HG03575 (cell line): ENCODE measurements at regions not wholly inside any gene's neighbourhood (a gene's known extent, or its start where the extent isn't known, plus 50 kb on each side); places are given as distances from the start of the nearest gene placed in this dataset.

Experiments
- ATAC-seq: cut with Tn5 transposase; IDR thresholded peaks from one replicate; pipeline ENCODE4 v1.9.1; 2021; ENCODE audit not compliant: unreplicated experiment, insufficient number of reproducible peaks, low FRiP score; ENCODE audit errors: extremely low read depth

DNA sequence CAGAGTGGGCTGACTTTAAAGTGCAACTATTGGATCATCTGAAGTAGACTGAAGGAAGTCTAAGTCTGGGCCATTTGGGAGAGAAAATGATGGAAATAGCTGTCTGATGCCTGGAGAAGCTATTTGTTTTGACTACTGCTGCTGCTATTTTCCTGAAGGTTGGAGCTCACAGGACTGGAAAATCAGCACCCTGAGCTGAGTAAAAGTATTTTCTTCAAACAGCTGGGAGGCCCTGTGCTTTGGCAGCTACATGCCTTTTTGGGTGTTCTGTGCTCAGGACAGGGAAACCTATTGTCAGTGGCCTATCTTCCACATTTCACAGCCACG, 302.6 kb downstream of the ENC1 start:
- no peak for ATAC-seq

GRCh38 chr5:74337254-74337983, 303.1 kb downstream of the ENC1 start:
- ATAC-seq: no peak

GRCh38 chr5:74336297-74336696, 304.2 kb downstream of the ENC1 start:
- no peak for ATAC-seq

- no peak for ATAC-seq
Observed at GRCh38 chr5:74334762-74335384, 305.7 kb downstream of the ENC1 start.

GRCh38 chr5:74334062-74334761, 306.3 kb downstream of the ENC1 start:
- ATAC-seq: no peak

- ATAC-seq: no peak
Observed at GRCh38 chr5:74333430-74333829, 307.1 kb downstream of the ENC1 start.

GRCh38 chr5:74332682-74333081, 307.8 kb downstream of the ENC1 start:
- no peak for ATAC-seq

DNA sequence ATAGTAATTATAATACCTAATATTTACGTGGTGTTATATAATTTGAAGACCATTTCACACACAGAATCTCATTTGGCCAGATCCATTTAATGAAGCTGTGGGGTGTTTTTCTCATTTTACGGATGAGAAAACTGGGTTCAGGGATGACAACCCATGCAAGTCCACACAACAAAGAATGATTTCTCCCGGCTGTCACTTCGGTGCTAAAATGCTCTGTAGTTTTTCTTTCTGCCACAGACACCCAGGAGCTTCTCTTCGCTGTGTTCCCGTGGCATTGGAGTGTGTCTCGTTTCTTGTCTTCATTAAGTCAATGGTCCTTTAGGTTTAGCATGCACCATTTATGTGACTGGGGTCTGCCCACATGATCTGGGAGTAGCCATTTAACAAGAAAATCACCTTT, 308.5 kb downstream of the ENC1 start:
- no peak for ATAC-seq

- ATAC-seq: no peak
Observed at GRCh38 chr5:74328221-74328630, 312.3 kb downstream of the ENC1 start.

DNA sequence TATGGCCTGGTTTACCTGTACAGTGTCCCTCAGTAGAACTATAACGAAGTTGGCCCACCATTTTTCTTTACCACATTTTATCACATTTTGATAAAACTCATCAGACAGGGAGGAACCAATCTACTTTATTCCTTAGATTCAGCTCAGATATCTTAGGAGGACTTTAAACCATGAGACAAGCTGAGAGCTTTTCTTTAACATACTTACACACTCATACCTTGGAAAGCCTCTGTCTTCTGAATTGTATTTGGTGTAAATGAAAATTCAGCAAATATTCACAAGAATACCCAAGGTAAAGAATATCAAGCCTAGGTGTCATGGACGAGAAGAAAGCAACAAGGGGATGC, 313.2 kb downstream of the ENC1 start:
- ATAC-seq: no peak

- ATAC-seq: no peak
Observed at GRCh38 chr5:74326571-74327338, 313.8 kb downstream of the ENC1 start.

DNA sequence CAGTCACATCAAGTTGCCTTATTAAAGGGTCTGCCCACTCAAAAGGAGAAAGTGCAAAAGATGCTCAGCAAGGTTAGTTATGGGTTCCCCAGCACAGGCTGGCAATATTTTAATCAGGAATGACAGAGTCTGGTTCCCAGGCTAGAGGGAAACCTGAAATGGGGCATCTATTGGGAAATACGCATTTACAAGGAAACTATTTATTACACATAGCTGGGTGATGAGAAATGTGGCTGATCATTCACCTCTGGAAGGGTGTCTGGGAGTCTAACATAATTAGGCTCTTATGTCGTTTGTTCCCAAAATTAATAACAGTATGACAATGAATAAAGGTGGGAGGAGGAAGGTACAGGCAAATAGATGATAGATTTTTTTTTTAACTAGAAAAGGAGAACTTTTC, 314.7 kb downstream of the ENC1 start:
- ATAC-seq: no peak

DNA sequence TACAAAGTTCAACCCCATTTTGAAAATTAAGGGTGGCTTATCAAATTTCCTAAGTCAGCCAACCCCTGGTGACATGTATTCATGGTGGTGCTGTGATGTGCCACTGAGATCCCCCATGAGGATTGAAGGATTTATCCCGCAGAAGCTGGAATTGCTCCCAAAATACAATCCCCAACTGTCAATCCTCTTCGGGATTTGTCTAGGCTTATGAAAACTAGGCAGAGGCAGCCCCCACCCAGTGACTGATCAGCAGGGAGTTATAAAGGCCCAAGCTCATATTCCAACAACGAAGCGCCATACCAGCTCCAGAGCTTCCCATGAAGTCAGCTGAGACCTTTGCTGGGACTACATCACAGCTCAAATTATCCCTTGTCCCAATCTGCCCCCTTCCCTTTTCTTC, 316.0 kb downstream of the ENC1 start:
- no peak for ATAC-seq

GRCh38 chr5:74322944-74323343, 317.6 kb downstream of the ENC1 start:
- ATAC-seq: no peak

GRCh38 chr5:74322191-74322590, 318.3 kb downstream of the ENC1 start:
- ATAC-seq: no peak

- no peak for ATAC-seq
Observed at GRCh38 chr5:74321326-74321725, 319.2 kb downstream of the ENC1 start.

- no peak for ATAC-seq
Observed at GRCh38 chr5:74320526-74320925, 320.0 kb downstream of the ENC1 start.

- no peak for ATAC-seq
Observed at GRCh38 chr5:74319076-74319475, 321.5 kb downstream of the ENC1 start.

DNA sequence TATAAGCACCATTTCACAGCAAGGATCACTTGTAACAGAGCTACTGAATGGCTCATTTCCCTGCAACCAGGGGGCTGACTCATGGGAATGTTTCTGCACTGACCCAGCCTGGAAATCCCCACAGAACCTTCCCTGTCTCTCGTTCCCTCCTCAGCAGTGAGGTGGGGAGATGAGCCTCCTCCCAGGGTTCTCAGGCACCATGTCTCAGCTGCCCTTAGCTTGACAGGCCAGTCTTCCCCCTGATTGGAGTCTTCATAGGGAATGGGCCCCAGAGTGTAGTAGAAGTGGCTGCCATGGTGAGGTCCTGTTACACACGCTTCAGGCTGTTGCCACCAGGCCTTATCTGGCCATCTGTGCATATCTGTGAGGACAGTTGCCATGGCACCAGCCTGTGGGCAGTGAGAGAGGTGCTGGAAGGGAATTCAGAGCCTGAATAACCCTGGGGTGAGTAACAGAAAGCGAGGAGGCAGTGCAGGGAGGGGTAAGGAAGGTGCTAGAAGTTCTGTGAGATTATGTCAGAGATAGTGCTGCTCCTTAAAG, 324.4 kb downstream of the ENC1 start:
- ATAC-seq: no peak

GRCh38 chr5:74314906-74315305, 325.6 kb downstream of the ENC1 start:
- no peak for ATAC-seq
